D721Med (cell line): ENCODE measurements at regions not wholly inside any gene's neighbourhood (a gene's known extent, or its start where the extent isn't known, plus 50 kb on each side); places are given as distances from the start of the nearest gene placed in this dataset.

Source experiments
- DNase-seq: peaks from one replicate; pipeline ENCODE4 v3.0.0; 2011; ENCODE audit warnings: low spot score; ENCODE audit not compliant: insufficient read length
- FAIRE-seq: peaks from 2 replicates; lab custom pipeline; 2011; peaks lifted over from hg19 to GRCh38; lab: Jason Lieb, UNC
- CTCF ChIP-seq: IDR thresholded peaks from 2 replicates; pipeline ENCODE4 v1.5.1; 2012; ENCODE audit warnings: mild to moderate bottlenecking, control low read depth; ENCODE audit not compliant: insufficient read depth; ENCODE audit errors: missing control alignments

GRCh38 chr5:54765165-54766028 is 220.0 kb downstream of the ESM1 start:
- FAIRE-seq: no peak
- no peak for DNase-seq
- TF ChIP-seq CTCF: no peak

GRCh38 chr5:54764102-54765090 is 221.0 kb downstream of the ESM1 start:
- DNase-seq (no peak), FAIRE-seq (no peak)
- TF ChIP-seq CTCF: no peak

GRCh38 chr5:54761213-54761701 is 224.1 kb downstream of the ESM1 start:
- TF ChIP-seq CTCF: no peak
- DNase-seq: no peak
- FAIRE-seq: no peak

- FAIRE-seq (no peak), DNase-seq (no peak)
- no peak for TF ChIP-seq CTCF
Observed at GRCh38 chr5:54760182-54760935, 225.0 kb downstream of the ESM1 start.

- no peak for TF ChIP-seq CTCF
- DNase-seq (no peak), FAIRE-seq (no peak)
Observed at GRCh38 chr5:54758038-54758437, 227.4 kb downstream of the ESM1 start.

- no peak for DNase-seq
- no peak for TF ChIP-seq CTCF
- FAIRE-seq: no peak
Observed at GRCh38 chr5:54757541-54757940, 227.9 kb downstream of the ESM1 start.
